ENCODE measurements at regions not wholly inside any gene's neighbourhood (a gene's known extent, or its start where the extent isn't known, plus 50 kb on each side); places are given as distances from the start of the nearest gene placed in this dataset.

GRCh38 chr12:22938323-22938722, 313.4 kb downstream of the ETNK1 start:
- in situ Hi-C loops (cut with MboI; ENCODE audit: low sequenced_read_pairs) = no loop called here
- ATAC-seq (ENCODE audit: low read depth) (no peak), DNase-seq (no peak)
- H2BK15ac ChIP-seq (ENCODE audit: low read depth, low read length) = no peak overlapping the region
- no peak overlapping the region for H3K4me3 ChIP-seq (ENCODE audit: insufficient read depth, low read depth, low read length)
- no peaks in the 10 kb centered on the region for H3K79me1 ChIP-seq (ENCODE audit: low read depth in 1 of 2, low read length in 2 of 2)
- H4K8ac ChIP-seq (ENCODE audit: low read depth in 2 of 2, low read length in 2 of 2) = no peak overlapping the region
- no peak overlapping the region for H3K18ac ChIP-seq (ENCODE audit: low read depth, low read length)
- no peak overlapping the region for H2AK9ac ChIP-seq (replicated peaks; ENCODE audit: low read depth, low read length, poor library complexity)
- H3K36me3 ChIP-seq (ENCODE audit: control insufficient read depth, insufficient read depth, low read length) = no peaks in the 10 kb centered on the region
- no peaks in the 10 kb centered on the region for H3K4me1 ChIP-seq (ENCODE audit: control insufficient read depth, insufficient read depth, low read length)
- BruUV-seq (replicated peaks) = no TSS peak
- H3K9ac ChIP-seq (ENCODE audit: low read depth, low read length) = no peak overlapping the region
- H3K4ac ChIP-seq (ENCODE audit: low read depth, low read length) = no peak overlapping the region
- 0 out of 2 replicates have a peak, but pooled peaks cover 2% of the 10 kb centered on the region for H3K9me3 ChIP-seq (ENCODE audit: control insufficient read depth, insufficient read depth, low read length)
- TF ChIP-seq NFE2L2 (IDR thresholded peaks at IDR 0.05; ENCODE audit: low read depth, low read length) (no peak), USF2 (IDR thresholded peaks at IDR 0.05; ENCODE audit: low read depth, low read length) (no peak), FOS (IDR thresholded peaks at IDR 0.05; ENCODE audit: low read depth, low read length) (no peak), RFX5 (IDR thresholded peaks at IDR 0.05; ENCODE audit: low read depth, low read length) (no peak), MXI1 (IDR thresholded peaks at IDR 0.05; ENCODE audit: borderline replicate concordance, low read depth, low read length) (no peak), MAZ (IDR thresholded peaks at IDR 0.05; ENCODE audit: borderline replicate concordance, low read depth, low read length) (no peak), MAFK (IDR thresholded peaks at IDR 0.05; ENCODE audit: low read depth, low read length) (no peak), CTCF (conservative IDR thresholded peaks at IDR 0.05; ENCODE audit: low read depth, low read length) (no peak), CEBPB (IDR thresholded peaks at IDR 0.05; ENCODE audit: low read depth, low read length) (no peak), RAD21 (IDR thresholded peaks at IDR 0.05; ENCODE audit: low read length) (no peak)
- no peak overlapping the region for H3K27ac ChIP-seq (ENCODE audit: insufficient read depth, low read length)
- intact Hi-C loops (cut with micrococcal nuclease) = no loop called here
- no peak overlapping the region for H3K4me2 ChIP-seq (ENCODE audit: low read depth, low read length)
- WGBS, 2 experiments (ENCODE audit: extremely low coverage in 2 of 2, insufficient read length in 1 of 2) = no CpG with 5 or more reads among the region's 2 CpGs
- H3K56ac ChIP-seq (ENCODE audit: extremely low read depth, insufficient read depth, low read length) = no peak overlapping the region
- H3K9me1 ChIP-seq (ENCODE audit: insufficient read depth, low read length) = no peaks in the 10 kb centered on the region
- H3K27me3 ChIP-seq (ENCODE audit: control insufficient read depth, insufficient read depth, low read length) = no peaks in the 10 kb centered on the region
- no peak overlapping the region for H2BK5ac ChIP-seq (ENCODE audit: low read depth, low read length, poor library complexity, severe bottlenecking)
- CTCF ChIA-PET = no interaction called here
- H2AFZ ChIP-seq (replicated peaks; ENCODE audit: low read length, poor library complexity) = no peak overlapping the region
- H3K14ac ChIP-seq (replicated peaks; ENCODE audit: low read depth, low read length) = no peak overlapping the region
- H4K20me1 ChIP-seq (ENCODE audit: insufficient read depth, low read length) = no peaks in the 10 kb centered on the region
- no peak overlapping the region for H2BK120ac ChIP-seq (ENCODE audit: low read depth, low read length)
- POLR2A ChIA-PET (ENCODE audit: unreplicated experiment) = interaction anchor here (0.6 kb wide), 1 partner anchor 163 kb away, joined by 3 read pairs; no protein-coding TSS in a partner anchor
- H4K91ac ChIP-seq (ENCODE audit: insufficient read depth, low read depth, low read length) = no peak overlapping the region
- H2BK20ac ChIP-seq (ENCODE audit: low read depth, low read length) = no peak overlapping the region
- no peak overlapping the region for H3K23ac ChIP-seq (ENCODE audit: low read depth, low read length)
- no peak overlapping the region for H2AK5ac ChIP-seq (ENCODE audit: low read depth, low read length)
- no peak overlapping the region for H4K5ac ChIP-seq (ENCODE audit: low read depth, low read length)
- dilution Hi-C loops (cut with HindIII; ENCODE audit: low sequenced_read_pairs, unreplicated experiment) = no loop called here
